Osteoblast (primary cell): ENCODE measurements at regions not wholly inside any gene's neighbourhood (a gene's known extent, or its start where the extent isn't known, plus 50 kb on each side); places are given as distances from the start of the nearest gene placed in this dataset.

ENCODE experiments used
- DNase-seq: peaks from one replicate; pipeline ENCODE4 v3.0.0; 2011; ENCODE audit warnings: low spot score, mixed read lengths; ENCODE audit not compliant: insufficient read length; ENCODE audit errors: missing footprints
- H2AFZ ChIP-seq: 2 replicates; pipeline ENCODE4 v1.6.0; 2011; ENCODE audit warnings: mild to moderate bottlenecking, low read length
- H3K27ac ChIP-seq: 2 replicates; pipeline ENCODE4 v1.5.1; 2011; ENCODE audit warnings: mild to moderate bottlenecking, low read depth, low read length, moderate library complexity
- H3K27me3 ChIP-seq: 2 replicates; pipeline ENCODE4 v1.6.0; 2012; ENCODE audit warnings: mild to moderate bottlenecking, control low read depth, inconsistent platforms, low read length, moderate library complexity; ENCODE audit not compliant: insufficient read depth
- H3K36me3 ChIP-seq: 2 replicates; pipeline ENCODE4 v1.5.1; 2011; ENCODE audit warnings: mild to moderate bottlenecking, low read length, control low read depth, moderate library complexity; ENCODE audit not compliant: insufficient read depth
- H3K4me1 ChIP-seq: 2 replicates; pipeline ENCODE4 v1.5.1; 2011; ENCODE audit warnings: mild to moderate bottlenecking, low read length, control low read depth, moderate library complexity; ENCODE audit not compliant: insufficient read depth
- H3K4me2 ChIP-seq: 2 replicates; pipeline ENCODE4 v1.6.0; 2011; ENCODE audit warnings: mild to moderate bottlenecking, low read length; ENCODE audit not compliant: insufficient read depth
- H3K4me3 ChIP-seq: fragments of 200-600 bp; sonication (generic); 3 replicates; pipeline ENCODE4 v1.5.1; 2012; ENCODE audit warnings: mild to moderate bottlenecking, low read length, inconsistent platforms; ENCODE audit not compliant: insufficient read depth
- H3K79me2 ChIP-seq: 2 replicates; pipeline ENCODE4 v1.6.0; 2012; ENCODE audit warnings: mild to moderate bottlenecking, low read length, control low read depth, inconsistent platforms; ENCODE audit not compliant: insufficient read depth
- H3K9me3 ChIP-seq: 2 replicates; pipeline ENCODE4 v1.5.1; 2011; ENCODE audit warnings: low read depth, low read length, control low read depth
- H4K20me1 ChIP-seq: 2 replicates; pipeline ENCODE4 v1.6.0; 2012; ENCODE audit warnings: mild to moderate bottlenecking, low read length, control low read depth; ENCODE audit not compliant: insufficient read depth
- CTCF ChIP-seq: IDR thresholded peaks from 2 replicates; pipeline ENCODE4 v1.5.1; 2011; ENCODE audit warnings: mild to moderate bottlenecking, low read depth, low read length, moderate library complexity; ENCODE audit errors: extremely low read depth

DNA sequence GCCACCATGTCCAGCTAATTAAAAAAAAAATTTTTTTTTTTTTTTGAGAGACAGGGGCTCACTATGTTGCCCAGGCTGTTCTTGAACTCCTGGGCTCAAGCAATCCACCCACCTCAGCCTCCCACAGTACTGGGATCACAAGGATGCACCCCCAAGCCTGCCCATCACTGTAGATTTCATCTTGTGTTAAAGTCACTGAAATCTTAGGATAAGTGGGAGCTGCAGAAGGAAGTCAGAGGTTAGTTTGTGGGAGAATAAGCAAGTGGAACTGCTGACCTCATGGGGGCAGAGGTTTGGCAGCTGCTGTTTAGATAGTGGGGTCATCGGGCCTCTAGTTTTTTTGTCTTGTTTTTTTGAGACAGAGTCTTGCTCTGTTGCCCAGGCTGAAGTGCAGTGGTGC lies 59.7 kb upstream of the MAX start:
- Histone ChIP-seq H3K27me3 (no peaks in the 10 kb centered on the region), H3K36me3 (no peaks in the 10 kb centered on the region), H4K20me1 (no peaks in the 10 kb centered on the region), H3K4me2 (no peak overlapping the region), H3K9me3 (no peaks in the 10 kb centered on the region), H3K4me3 (no peak overlapping the region), H2AFZ (no peak overlapping the region), H3K4me1 (peaks cover 5% of the 10 kb centered on the region), H3K79me2 (no peaks in the 10 kb centered on the region), H3K27ac (no peak overlapping the region)
- TF ChIP-seq CTCF, result no peak
- no peak for DNase-seq

GRCh38 chr14:65164068-65164824 lies 61.9 kb upstream of the MAX start:
- H3K4me1 ChIP-seq, result peaks cover 5% of the 10 kb centered on the region
- H3K27me3 ChIP-seq, result no peaks in the 10 kb centered on the region
- no peaks in the 10 kb centered on the region for H3K79me2 ChIP-seq
- H3K36me3 ChIP-seq, result no peaks in the 10 kb centered on the region
- H3K9me3 ChIP-seq, result no peaks in the 10 kb centered on the region
- peak; percentile 73 for DNase-seq
- H2AFZ ChIP-seq, result no peak overlapping the region
- H3K4me3 ChIP-seq, result no peak overlapping the region
- H3K4me2 ChIP-seq, result no peak overlapping the region
- peak; percentile 72 for TF ChIP-seq CTCF
- H4K20me1 ChIP-seq, result no peaks in the 10 kb centered on the region
- H3K27ac ChIP-seq, result no peak overlapping the region

GRCh38 chr14:65164825-65165135 lies 62.5 kb upstream of the MAX start:
- Histone ChIP-seq H3K27me3 (no peaks in the 10 kb centered on the region), H3K9me3 (no peaks in the 10 kb centered on the region), H3K79me2 (no peaks in the 10 kb centered on the region), H2AFZ (no peak overlapping the region), H3K4me1 (peaks cover 11% of the 10 kb centered on the region), H3K27ac (no peak overlapping the region), H3K36me3 (no peaks in the 10 kb centered on the region), H4K20me1 (no peaks in the 10 kb centered on the region), H3K4me2 (no peak overlapping the region), H3K4me3 (no peak overlapping the region)
- DNase-seq, result no peak
- TF ChIP-seq CTCF, result no peak

- no peak for TF ChIP-seq CTCF
- Histone ChIP-seq H3K4me2 (no peak overlapping the region), H3K27ac (no peak overlapping the region), H2AFZ (no peak overlapping the region), H3K4me3 (no peak overlapping the region), H4K20me1 (no peaks in the 10 kb centered on the region), H3K9me3 (no peaks in the 10 kb centered on the region), H3K4me1 (peaks cover 17% of the 10 kb centered on the region), H3K36me3 (no peaks in the 10 kb centered on the region), H3K27me3 (no peaks in the 10 kb centered on the region), H3K79me2 (no peaks in the 10 kb centered on the region)
- DNase-seq, result no peak
Measured at GRCh38 chr14:65167072-65167645, 64.8 kb upstream of the MAX start.
